HUDEP-2 (cell line): ENCODE measurements at regions not wholly inside any gene's neighbourhood (a gene's known extent, or its start where the extent isn't known, plus 50 kb on each side); places are given as distances from the start of the nearest gene placed in this dataset.

Experiments used
- DNase-seq, 76 experiments: peaks; one replicate each; lab custom pipeline; 2025; ENCODE audit not compliant: unreplicated experiment in 76 of 76; lab: John Stamatoyannopoulos, UW

DNA sequence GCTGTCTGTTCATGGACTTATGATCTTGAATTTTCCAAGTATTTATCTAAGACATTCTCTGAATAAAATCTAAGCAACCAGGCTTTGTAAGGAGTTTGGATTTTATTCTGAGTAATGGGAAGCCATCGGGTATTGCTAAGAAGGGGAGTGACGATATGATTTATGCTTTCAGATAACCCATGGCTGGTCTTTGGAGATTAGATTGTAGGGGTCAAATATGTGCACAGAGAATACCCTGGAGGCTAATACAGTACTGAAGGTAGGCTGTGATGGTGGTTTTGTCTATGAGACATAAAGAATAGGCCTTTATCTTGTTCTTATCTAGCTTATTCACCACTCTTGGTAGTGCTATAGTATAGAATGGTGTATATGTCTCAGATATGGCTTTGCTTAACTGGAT, 60.0 kb upstream of the C5orf46 start:
- no peak for DNase-seq

DNA sequence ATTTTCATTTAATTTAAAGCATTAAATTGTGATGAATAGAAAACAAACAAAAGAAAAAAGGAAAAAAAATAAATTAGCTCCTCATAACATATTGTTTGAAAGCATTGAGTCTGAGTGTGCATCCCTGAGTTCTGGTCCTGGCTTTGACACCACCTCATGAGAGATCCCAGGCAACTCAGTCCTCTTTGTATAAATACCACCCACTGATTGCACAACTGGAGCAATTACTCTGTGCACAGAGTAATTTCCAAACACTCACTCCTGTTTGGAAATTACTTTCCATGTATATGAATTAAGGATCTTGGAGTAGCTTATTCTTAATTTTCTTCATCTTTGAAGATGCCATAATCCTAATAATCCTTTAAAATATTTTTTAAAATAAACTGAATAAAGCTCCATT, 59.4 kb upstream of the C5orf46 start:
- DNase-seq = no peak

DNA sequence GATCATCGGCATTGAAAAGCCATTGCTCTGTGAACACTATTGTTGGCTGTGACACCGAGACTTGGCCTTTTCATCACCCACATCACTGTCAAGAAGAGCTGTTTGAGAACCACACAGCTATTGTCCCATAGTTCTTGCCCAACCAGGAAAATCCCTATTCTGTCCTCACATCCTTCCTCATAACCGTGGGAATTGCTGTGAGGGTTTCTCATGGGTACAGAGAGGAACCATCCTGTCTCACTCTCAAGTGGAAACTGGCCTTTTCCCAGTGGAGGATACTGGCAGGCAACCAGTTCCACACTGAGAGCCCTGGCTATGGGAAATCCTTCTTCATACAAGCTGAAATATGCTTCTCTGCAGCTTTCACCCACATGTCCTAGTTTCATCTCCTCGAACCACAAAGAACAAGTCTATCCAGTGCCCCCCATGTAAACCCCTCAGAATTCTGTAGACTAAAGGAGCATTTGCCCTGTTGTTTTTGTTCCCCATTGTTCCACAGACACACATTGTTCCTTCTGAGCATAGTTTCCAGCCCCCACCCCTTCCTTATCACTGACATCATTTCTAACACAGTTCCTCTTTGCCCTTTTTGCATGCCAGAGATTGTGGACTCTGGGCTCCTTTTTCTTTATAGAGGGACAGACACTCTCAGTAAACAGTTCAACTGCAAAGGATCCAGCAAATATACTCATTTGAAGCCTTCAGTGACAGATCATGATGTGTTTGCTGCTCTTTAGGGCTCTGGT, 57.8 kb upstream of the C5orf46 start:
- no peak for DNase-seq

DNA sequence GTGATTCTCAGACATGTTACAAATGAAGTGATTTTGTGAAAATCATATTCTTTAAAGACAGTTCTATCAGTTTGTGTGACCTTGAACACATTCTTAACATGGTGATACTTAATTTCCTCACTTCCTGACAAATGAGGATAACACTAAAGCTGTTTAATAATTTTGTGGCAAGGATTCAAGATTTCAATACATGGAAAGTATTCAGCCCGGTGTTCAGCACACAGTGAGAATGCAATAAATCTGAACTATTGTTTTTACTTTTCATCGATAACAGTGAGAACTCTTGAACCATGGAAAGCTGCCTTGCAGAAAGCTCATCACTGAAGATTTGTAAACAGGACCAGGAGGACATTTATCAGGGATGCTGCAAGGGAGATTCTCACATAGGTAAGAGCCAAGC, 57.1 kb upstream of the C5orf46 start:
- no peak for DNase-seq

- no peak for DNase-seq
Observed at GRCh38 chr5:147961208-147961749, 54.9 kb upstream of the C5orf46 start.

GRCh38 chr5:147957901-147958300, 51.6 kb upstream of the C5orf46 start:
- DNase-seq = no peak

- DNase-seq = no peak
Observed at GRCh38 chr5:147956842-147957223, 50.5 kb upstream of the C5orf46 start.

- no peak for DNase-seq
Observed at GRCh38 chr5:147956064-147956841, 49.9 kb upstream of the C5orf46 start.
